ENCODE measurements at regions not wholly inside any gene's neighbourhood (a gene's known extent, or its start where the extent isn't known, plus 50 kb on each side); places are given as distances from the start of the nearest gene placed in this dataset.

- Histone ChIP-seq H3K9me2 (ENCODE audit: low read depth, low read length) (no peaks in the 10 kb centered on the region), H3K9ac (ENCODE audit: low read length) (no peak overlapping the region), H3F3A (ENCODE audit: insufficient read depth, low read length) (no peaks in the 10 kb centered on the region), H3K27me3 (ENCODE audit: insufficient read depth, low read length) (no peaks in the 10 kb centered on the region), H3K36me3 (ENCODE audit: insufficient read depth, low read length) (no peaks in the 10 kb centered on the region), H3K4me2 (ENCODE audit: low read length) (no peak overlapping the region), H2AFZ (ENCODE audit: low read length) (no peak overlapping the region), H3K4me3 (ENCODE audit: low read depth, low read length, poor library complexity, severe bottlenecking) (no peak overlapping the region), H3K27ac (ENCODE audit: low read depth, low read length, poor library complexity, severe bottlenecking) (no peak overlapping the region), H4K20me1 (ENCODE audit: insufficient read depth, low read length) (no peaks in the 10 kb centered on the region), H3K9me3 (ENCODE audit: low read length) (no peaks in the 10 kb centered on the region), H3K4me1 (ENCODE audit: insufficient read depth, low read length, severe bottlenecking) (no peaks in the 10 kb centered on the region), H3K79me2 (ENCODE audit: insufficient read depth, low read length) (no peaks in the 10 kb centered on the region)
- TF ChIP-seq CTCF (IDR thresholded peaks at IDR 0.05; ENCODE audit: low read length) (no peak), EZH2 (IDR thresholded peaks at IDR 0.05; ENCODE audit: borderline replicate concordance, low read length) (no peak)
Measured at GRCh38 chr2:150607390-150607811, 119.9 kb upstream of the RND3 start.

DNA sequence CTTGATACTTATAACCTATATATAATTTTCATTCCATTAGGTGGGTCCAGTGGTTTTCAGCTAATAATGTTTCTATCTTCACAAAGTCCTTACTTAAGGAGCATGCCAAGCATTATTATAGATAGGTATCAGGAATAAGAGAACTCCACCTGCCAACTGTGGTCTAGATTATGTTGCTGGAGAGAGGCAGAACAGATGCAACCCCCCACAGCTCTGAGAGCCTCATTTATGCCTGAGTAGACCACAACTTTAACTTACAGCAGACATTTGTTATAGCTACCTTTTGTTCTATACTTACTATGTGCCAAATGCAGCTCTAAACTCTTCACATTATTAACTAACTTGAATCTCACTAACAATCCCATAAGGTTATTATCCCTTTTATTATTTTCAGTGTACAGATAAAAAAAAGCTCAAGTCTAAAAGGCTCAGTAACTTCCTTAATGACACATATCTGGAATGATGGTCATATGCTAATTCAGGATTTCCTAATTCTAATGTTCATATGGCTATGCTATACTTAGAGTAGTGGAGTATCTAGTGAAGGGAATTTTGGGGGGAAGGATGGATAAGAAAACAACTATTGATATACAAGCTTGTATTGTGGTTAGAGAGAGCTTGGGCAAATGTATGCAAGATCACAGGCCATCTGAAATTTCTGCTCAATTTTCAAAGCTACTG, 119.1 kb upstream of the RND3 start:
- Histone ChIP-seq H3K36me3 (ENCODE audit: insufficient read depth, low read length) (no peaks in the 10 kb centered on the region), H3K27ac (ENCODE audit: low read depth, low read length, poor library complexity, severe bottlenecking) (no peak overlapping the region), H3F3A (ENCODE audit: insufficient read depth, low read length) (no peaks in the 10 kb centered on the region), H3K79me2 (ENCODE audit: insufficient read depth, low read length) (no peaks in the 10 kb centered on the region), H3K9me3 (ENCODE audit: low read length) (no peaks in the 10 kb centered on the region), H3K9ac (ENCODE audit: low read length) (no peak overlapping the region), H3K4me3 (ENCODE audit: low read depth, low read length, poor library complexity, severe bottlenecking) (no peak overlapping the region), H4K20me1 (ENCODE audit: insufficient read depth, low read length) (no peaks in the 10 kb centered on the region), H3K27me3 (ENCODE audit: insufficient read depth, low read length) (no peaks in the 10 kb centered on the region), H2AFZ (ENCODE audit: low read length) (no peak overlapping the region), H3K9me2 (ENCODE audit: low read depth, low read length) (no peaks in the 10 kb centered on the region), H3K4me2 (ENCODE audit: low read length) (no peak overlapping the region), H3K4me1 (ENCODE audit: insufficient read depth, low read length, severe bottlenecking) (no peaks in the 10 kb centered on the region)
- TF ChIP-seq EZH2 (IDR thresholded peaks at IDR 0.05; ENCODE audit: borderline replicate concordance, low read length) = no peak
- TF ChIP-seq CTCF (IDR thresholded peaks at IDR 0.05; ENCODE audit: low read length) = no peak

GRCh38 chr2:150605664-150606063, 118.2 kb upstream of the RND3 start:
- Histone ChIP-seq H3K27me3 (ENCODE audit: insufficient read depth, low read length) (no peaks in the 10 kb centered on the region), H3K27ac (ENCODE audit: low read depth, low read length, poor library complexity, severe bottlenecking) (no peak overlapping the region), H3K9me2 (ENCODE audit: low read depth, low read length) (no peaks in the 10 kb centered on the region), H3K9me3 (ENCODE audit: low read length) (no peaks in the 10 kb centered on the region), H3F3A (ENCODE audit: insufficient read depth, low read length) (no peaks in the 10 kb centered on the region), H3K9ac (ENCODE audit: low read length) (no peak overlapping the region), H4K20me1 (ENCODE audit: insufficient read depth, low read length) (no peaks in the 10 kb centered on the region), H3K4me2 (ENCODE audit: low read length) (no peak overlapping the region), H3K4me3 (ENCODE audit: low read depth, low read length, poor library complexity, severe bottlenecking) (no peak overlapping the region), H3K4me1 (ENCODE audit: insufficient read depth, low read length, severe bottlenecking) (no peaks in the 10 kb centered on the region), H3K36me3 (ENCODE audit: insufficient read depth, low read length) (no peaks in the 10 kb centered on the region), H2AFZ (ENCODE audit: low read length) (no peak overlapping the region), H3K79me2 (ENCODE audit: insufficient read depth, low read length) (no peaks in the 10 kb centered on the region)
- TF ChIP-seq CTCF (IDR thresholded peaks at IDR 0.05; ENCODE audit: low read length) (no peak), EZH2 (IDR thresholded peaks at IDR 0.05; ENCODE audit: borderline replicate concordance, low read length) (no peak)
